Colonic mucosa (tissue), 4 donors: ENCODE measurements at regions not wholly inside any gene's neighbourhood (a gene's known extent, or its start where the extent isn't known, plus 50 kb on each side); places are given as distances from the start of the nearest gene placed in this dataset.

Experiments
- DNase-seq: peaks from one replicate; pipeline ENCODE4 v3.0.0-alpha.2; 2020
- H3K27ac ChIP-seq: fragments of 200-600 bp; one replicate; pipeline ENCODE4 v1.8.0; 2021
- H3K27me3 ChIP-seq: fragments of 200-600 bp; one replicate; pipeline ENCODE4 v1.8.0; 2021
- H3K36me3 ChIP-seq: fragments of 200-600 bp; one replicate; pipeline ENCODE4 v1.8.0; 2021
- H3K4me1 ChIP-seq: fragments of 200-600 bp; one replicate; pipeline ENCODE4 v1.8.0; 2021; ENCODE audit warnings: mild to moderate bottlenecking
- H3K4me3 ChIP-seq: fragments of 200-600 bp; one replicate; pipeline ENCODE4 v1.8.0; 2021
- H3K9ac ChIP-seq, 2 donors: one replicate each; pipeline ENCODE4 v1.7.0; 2013; ENCODE audit warnings: control low read depth in 2 of 2, low read depth in 2 of 2, low read length in 2 of 2
- H3K9me3 ChIP-seq: fragments of 200-600 bp; one replicate; pipeline ENCODE4 v1.8.0; 2021
- CTCF ChIP-seq: fragments of 200-600 bp; IDR thresholded peaks from one replicate; pipeline ENCODE4 v1.8.0; 2022; ENCODE audit warnings: antibody characterized with exemption, mild to moderate bottlenecking
- intact Hi-C: fragments of 100-400 bp; cut with DNase I; formaldehyde crosslinking; loops from one replicate; pipeline ENCODE4 v1.14.1; 2022
- donor health status: healthy.
- donor health status: DM: no; HTN: no; CAD: no.
- donor health status: DM: no; HTN: no; CAD: no.

GRCh38 chr21:28487455-28488070 lies 505.1 kb downstream of the LTN1 start:
- H3K9me3 ChIP-seq = no peaks in the 10 kb centered on the region
- no peaks in the 10 kb centered on the region for H3K27me3 ChIP-seq
- intact Hi-C loops = no loop called here
- H3K4me1 ChIP-seq = no peaks in the 10 kb centered on the region
- no peak overlapping the region for H3K27ac ChIP-seq
- DNase-seq = no peak
- TF ChIP-seq CTCF = no peak
- H3K4me3 ChIP-seq = no peak overlapping the region
- H3K36me3 ChIP-seq = no peaks in the 10 kb centered on the region
- no peak overlapping the region for H3K9ac ChIP-seq

GRCh38 chr21:28485301-28486022 lies 507.2 kb downstream of the LTN1 start:
- no peaks in the 10 kb centered on the region for H3K27me3 ChIP-seq
- TF ChIP-seq CTCF = no peak
- no peak overlapping the region for H3K4me3 ChIP-seq
- DNase-seq = no peak
- no peak overlapping the region for H3K27ac ChIP-seq
- H3K9me3 ChIP-seq = no peaks in the 10 kb centered on the region
- intact Hi-C loops = no loop called here
- no peaks in the 10 kb centered on the region for H3K36me3 ChIP-seq
- no peaks in the 10 kb centered on the region for H3K4me1 ChIP-seq
- H3K9ac ChIP-seq = no peak overlapping the region

- H3K4me3 ChIP-seq = no peak overlapping the region
- no peaks in the 10 kb centered on the region for H3K36me3 ChIP-seq
- no peak for DNase-seq
- intact Hi-C loops = no loop called here
- H3K27ac ChIP-seq = no peak overlapping the region
- no peak for TF ChIP-seq CTCF
- H3K9ac ChIP-seq = no peak overlapping the region
- no peaks in the 10 kb centered on the region for H3K4me1 ChIP-seq
- no peaks in the 10 kb centered on the region for H3K9me3 ChIP-seq
- no peaks in the 10 kb centered on the region for H3K27me3 ChIP-seq
Observed at GRCh38 chr21:28483301-28484035, 509.2 kb downstream of the LTN1 start.

GRCh38 chr21:28482657-28483056 lies 510.0 kb downstream of the LTN1 start:
- H3K36me3 ChIP-seq = no peaks in the 10 kb centered on the region
- no peak for TF ChIP-seq CTCF
- H3K9ac ChIP-seq = no peak overlapping the region
- no peak overlapping the region for H3K4me3 ChIP-seq
- DNase-seq = no peak
- no peaks in the 10 kb centered on the region for H3K9me3 ChIP-seq
- no peak overlapping the region for H3K27ac ChIP-seq
- H3K27me3 ChIP-seq = no peaks in the 10 kb centered on the region
- intact Hi-C loops = no loop called here
- H3K4me1 ChIP-seq = no peaks in the 10 kb centered on the region

GRCh38 chr21:28480470-28480869 lies 512.2 kb downstream of the LTN1 start:
- Histone ChIP-seq H3K9me3 (no peaks in the 10 kb centered on the region), H3K9ac (no peak overlapping the region), H3K4me1 (no peaks in the 10 kb centered on the region), H3K27me3 (no peaks in the 10 kb centered on the region), H3K36me3 (no peaks in the 10 kb centered on the region), H3K27ac (no peak overlapping the region), H3K4me3 (no peak overlapping the region)
- no peak for DNase-seq
- intact Hi-C loops = no loop called here
- TF ChIP-seq CTCF = no peak
